H1 (cell line): ENCODE measurements at regions not wholly inside any gene's neighbourhood (a gene's known extent, or its start where the extent isn't known, plus 50 kb on each side); places are given as distances from the start of the nearest gene placed in this dataset.

Experiments used
- CTCF ChIA-PET: fragments of 300-600 bp; sonication (Branson Sonifier 250); formaldehyde crosslinking; loops from one replicate; lab custom pipeline; 2021; ENCODE audit not compliant: partially characterized antibody; lab: Charles Lee
- POLR2A ChIA-PET: fragments of 300-600 bp; sonication (Branson Sonifier 250); formaldehyde crosslinking; loops from one replicate; lab custom pipeline; 2021; ENCODE audit warnings: inconsistent platforms; ENCODE audit not compliant: partially characterized antibody; lab: Charles Lee
- DNase-seq, 2 experiments: peaks; one replicate each; pipeline versions ENCODE4 v3.0.0 to v3.0.0-alpha.2; 2010 to 2022; ENCODE audit warnings: low spot score in 2 of 2, low read depth in 1 of 2, mixed read lengths in 1 of 2
- FAIRE-seq: peaks from 2 replicates; lab custom pipeline; 2011; peaks lifted over from hg19 to GRCh38; lab: Jason Lieb, UNC
- H2AFZ ChIP-seq: 2 replicates; pipeline ENCODE4 v1.8.1; 2012; ENCODE audit warnings: low read length, inconsistent platforms
- H2AK5ac ChIP-seq: 2 replicates; pipeline ENCODE4 v1.6.1; 2013; ENCODE audit warnings: low read depth, low read length
- H2BK120ac ChIP-seq: replicated peaks from 2 replicates; pipeline ENCODE3; 2013; ENCODE audit warnings: low read depth, low read length, inconsistent platforms
- H2BK12ac ChIP-seq: 2 replicates; pipeline ENCODE4 v1.6.1; 2013; ENCODE audit warnings: low read depth, low read length
- H2BK15ac ChIP-seq: 2 replicates; pipeline ENCODE4 v1.6.1; 2013; ENCODE audit warnings: low read length
- H2BK20ac ChIP-seq: 2 replicates; pipeline ENCODE4 v1.6.1; 2013; ENCODE audit warnings: low read length
- H2BK5ac ChIP-seq: 2 replicates; pipeline ENCODE4 v1.6.1; 2013; ENCODE audit warnings: low read depth, low read length
- H3K14ac ChIP-seq: 2 replicates; pipeline ENCODE4 v1.6.1; 2013; ENCODE audit warnings: inconsistent platforms; ENCODE audit not compliant: insufficient read length
- H3K18ac ChIP-seq: 2 replicates; pipeline ENCODE4 v1.6.1; 2013; ENCODE audit warnings: low read length; ENCODE audit errors: extremely low read depth
- H3K23ac ChIP-seq: 2 replicates; pipeline ENCODE4 v1.6.1; 2013; ENCODE audit warnings: inconsistent platforms; ENCODE audit not compliant: insufficient read length
- H3K23me2 ChIP-seq: 2 replicates; pipeline ENCODE4 v1.6.1; 2013; ENCODE audit warnings: low read depth, low read length
- H3K27ac ChIP-seq: 2 replicates; pipeline ENCODE4 v1.6.1; 2011; ENCODE audit warnings: low read depth, low read length, inconsistent platforms
- H3K27me3 ChIP-seq, 4 experiments: replicated peaks in 1 of 4; 1 replicate in 1 of 4; 2 replicates in 3 of 4; pipeline versions ENCODE4 v1.6.1 to v1.8.1; 2011 to 2013; ENCODE audit warnings: low read length in 3 of 4, mild to moderate bottlenecking in 3 of 4, inconsistent platforms in 2 of 4, mixed read lengths in 2 of 4, moderate library complexity in 1 of 4; ENCODE audit not compliant: control insufficient read depth in 3 of 4, insufficient read depth in 3 of 4; ENCODE audit errors: extremely low read depth in 1 of 4
- H3K36me3 ChIP-seq, 4 experiments: 2 replicates each; pipeline versions ENCODE4 v1.6.1 to v1.8.1; 2011 to 2013; ENCODE audit warnings: mild to moderate bottlenecking in 4 of 4, low read length in 3 of 4, moderate library complexity in 2 of 4, control low read depth in 1 of 4, inconsistent platforms in 1 of 4; ENCODE audit not compliant: insufficient read depth in 4 of 4, control insufficient read depth in 2 of 4
- H3K4ac ChIP-seq: replicated peaks from 2 replicates; pipeline ENCODE3; 2013; ENCODE audit warnings: low read length, low read depth, mixed read lengths, inconsistent platforms; ENCODE audit not compliant: insufficient read length
- H3K4me1 ChIP-seq, 4 experiments: replicated peaks in 1 of 4; 1 replicate in 1 of 4; 2 replicates in 3 of 4; pipeline versions ENCODE4 v1.6.1 to v1.8.1; 2011 to 2013; ENCODE audit warnings: low read length in 3 of 4, inconsistent platforms in 2 of 4, mixed read lengths in 1 of 4; ENCODE audit not compliant: insufficient read depth in 4 of 4, control insufficient read depth in 3 of 4
- H3K4me2 ChIP-seq, 2 experiments: 2 replicates each; pipeline versions ENCODE4 v1.6.1 to v1.8.1; 2011 to 2013; ENCODE audit warnings: low read depth in 2 of 2, low read length in 2 of 2, control low read depth in 1 of 2, inconsistent platforms in 1 of 2, mild to moderate bottlenecking in 1 of 2; ENCODE audit not compliant: insufficient read depth in 1 of 2
- H3K4me3 ChIP-seq, 4 experiments: fragments of 200-600, 300-600 bp in 1 of 4; sonication (generic), shearing (Covaris generic), sonication (Bioruptor Twin) in 1 of 4; 2 replicates each; pipeline versions ENCODE4 v1.5.1 to v1.8.1; 2011 to 2016; ENCODE audit warnings: low read length in 4 of 4, low read depth in 3 of 4, control low read depth in 2 of 4, inconsistent platforms in 2 of 4, mild to moderate bottlenecking in 2 of 4, mixed read lengths in 1 of 4, moderate library complexity in 1 of 4; ENCODE audit not compliant: insufficient read depth in 2 of 4; ENCODE audit errors: extremely low read depth in 1 of 4
- H3K56ac ChIP-seq: replicated peaks from 2 replicates; pipeline ENCODE3; 2013; ENCODE audit warnings: low read depth, mild to moderate bottlenecking, mixed read lengths, low read length, inconsistent platforms; ENCODE audit not compliant: insufficient read length
- H3K79me1 ChIP-seq: 2 replicates; pipeline ENCODE4 v1.6.1; 2013; ENCODE audit warnings: low read depth, low read length, control low read depth
- H3K79me2 ChIP-seq, 2 experiments: 2 replicates each; pipeline versions ENCODE4 v1.6.1 to v1.8.1; 2012 to 2013; ENCODE audit warnings: low read length in 2 of 2, mild to moderate bottlenecking in 2 of 2, inconsistent platforms in 1 of 2; ENCODE audit not compliant: insufficient read depth in 2 of 2, control insufficient read depth in 1 of 2
- H3K9ac ChIP-seq, 4 experiments: replicated peaks in 1 of 4; 1 replicate in 1 of 4; 2 replicates in 3 of 4; pipeline versions ENCODE4 v1.6.1 to v1.8.1; 2011 to 2013; ENCODE audit warnings: low read depth in 3 of 4, low read length in 3 of 4, control low read depth in 2 of 4, mild to moderate bottlenecking in 2 of 4, moderate library complexity in 2 of 4, inconsistent platforms in 1 of 4; ENCODE audit errors: extremely low read depth in 1 of 4
- H3K9me3 ChIP-seq, 2 experiments: 2 replicates each; pipeline versions ENCODE4 v1.6.1 to v1.8.1; 2012 to 2013; ENCODE audit warnings: mild to moderate bottlenecking in 2 of 2, moderate library complexity in 2 of 2, control low read depth in 1 of 2, inconsistent platforms in 1 of 2, low read depth in 1 of 2, low read length in 1 of 2, mixed read lengths in 1 of 2; ENCODE audit not compliant: insufficient read depth in 2 of 2
- H4K20me1 ChIP-seq, 2 experiments: replicated peaks in 1 of 2; 2 replicates each; pipeline versions ENCODE3 to v1.8.1; 2011 to 2013; ENCODE audit warnings: inconsistent platforms in 2 of 2, low read length in 2 of 2, mild to moderate bottlenecking in 1 of 2; ENCODE audit not compliant: insufficient read depth in 2 of 2, control insufficient read depth in 1 of 2
- H4K5ac ChIP-seq: 2 replicates; pipeline ENCODE4 v1.6.1; 2013; ENCODE audit warnings: low read length, low read depth, mixed read lengths, inconsistent platforms; ENCODE audit not compliant: insufficient read length
- H4K8ac ChIP-seq: 2 replicates; pipeline ENCODE4 v1.8.0; 2013; ENCODE audit warnings: mild to moderate bottlenecking, moderate library complexity, low read length, inconsistent platforms; ENCODE audit not compliant: insufficient read depth; ENCODE audit errors: extremely low read depth
- H4K91ac ChIP-seq: replicated peaks from 2 replicates; pipeline ENCODE3; 2013; ENCODE audit warnings: low read length, mixed read lengths, inconsistent platforms; ENCODE audit not compliant: insufficient read length
- ASH2L ChIP-seq: fragments of 200-600, 300-600 bp; sonication (generic); IDR thresholded peaks from one replicate; pipeline ENCODE4 v1.7.1; 2017; ENCODE audit warnings: low read length
- CTCF ChIP-seq, 3 experiments: IDR thresholded peaks; 1 replicate in 2 of 3; 2 replicates in 1 of 3; pipeline versions ENCODE4 v1.5.1 to v1.6.1; 2011; ENCODE audit warnings: low read length in 3 of 3, mild to moderate bottlenecking in 3 of 3, inconsistent platforms in 2 of 3, low read depth in 1 of 3, moderate library complexity in 1 of 3; ENCODE audit not compliant: insufficient read depth in 1 of 3; ENCODE audit errors: control extremely low read depth in 1 of 3
- HDAC2 ChIP-seq, 2 experiments: fragments of 300-600 bp in 1 of 2; sonication (generic) in 1 of 2; IDR thresholded peaks; 2 replicates each; pipeline ENCODE4 v1.6.1; 2011 to 2012; ENCODE audit warnings: low read depth in 2 of 2, low read length in 2 of 2, mild to moderate bottlenecking in 2 of 2, moderate library complexity in 2 of 2, borderline replicate concordance in 1 of 2, inconsistent platforms in 1 of 2
- NANOG ChIP-seq: IDR thresholded peaks from 2 replicates; pipeline ENCODE4 v1.6.1; 2011; ENCODE audit warnings: low read length, low read depth, mild to moderate bottlenecking, inconsistent platforms; ENCODE audit not compliant: insufficient read depth, poor library complexity, severe bottlenecking
- PHF8 ChIP-seq: fragments of 200-600 bp; sonication (generic); conservative IDR thresholded peaks from 2 replicates; pipeline ENCODE4 v1.7.1; 2012; ENCODE audit warnings: low read depth, mild to moderate bottlenecking, inconsistent platforms, low read length, moderate library complexity
- RXRA ChIP-seq: IDR thresholded peaks from 2 replicates; pipeline ENCODE4 v1.6.1; 2011; ENCODE audit warnings: low read depth, mild to moderate bottlenecking, low read length, moderate library complexity; ENCODE audit not compliant: insufficient read depth
- SIN3A ChIP-seq, 2 experiments: IDR thresholded peaks in 1 of 2; conservative IDR thresholded peaks in 1 of 2; 2 replicates each; pipeline ENCODE4 v1.6.1; 2011 to 2012; ENCODE audit warnings: low read length in 2 of 2, improper control_type of control experiment in 1 of 2, low read depth in 1 of 2, mild to moderate bottlenecking in 1 of 2
- TEAD4 ChIP-seq: IDR thresholded peaks from 2 replicates; pipeline ENCODE4 v1.6.1; 2012; ENCODE audit warnings: low read depth, low read length, inconsistent platforms, mixed read lengths
- USF2 ChIP-seq: IDR thresholded peaks from 2 replicates; pipeline ENCODE4 v1.6.1; 2011; ENCODE audit warnings: low read length, improper control_type of control experiment
- TF ChIP-seq, protein P1 (sequence below): IDR thresholded peaks from 2 replicates; pipeline ENCODE4 v1.6.1; 2011; ENCODE audit warnings: low read depth, mild to moderate bottlenecking, low read length; ENCODE audit not compliant: insufficient read depth

GRCh38 chrY:17053041-17053440 is 827.0 kb downstream of the CDY2B start:
- Histone ChIP-seq H2BK120ac (no peak overlapping the region), H3K36me3 (no peaks in the 10 kb centered on the region), H4K5ac (no peak overlapping the region), H4K20me1 (no peaks in the 10 kb centered on the region), H3K56ac (no peak overlapping the region), H3K79me1 (no peaks in the 10 kb centered on the region), H3K9ac (no peak overlapping the region), H2BK20ac (no peak overlapping the region), H3K14ac (no peak overlapping the region), H4K8ac (no peak overlapping the region), H3K27me3 (no peaks in the 10 kb centered on the region), H3K4ac (no peak overlapping the region), H2AK5ac (no peak overlapping the region), H2BK12ac (no peak overlapping the region), H3K79me2 (no peaks in the 10 kb centered on the region), H3K23me2 (no peaks in the 10 kb centered on the region), H3K23ac (no peak overlapping the region), H3K4me1 (peaks cover 0 to 3% (median 0%) of the 10 kb centered on the region in 4 experiments; a peak in 2 of 7 replicates), H3K4me3 (no peak overlapping the region), H3K18ac (no peak overlapping the region), H2AFZ (no peak overlapping the region), H3K9me3 (no peaks in the 10 kb centered on the region), H3K4me2 (no peak overlapping the region), H3K27ac (no peak overlapping the region), H2BK15ac (no peak overlapping the region), H2BK5ac (no peak overlapping the region), H4K91ac (no peak overlapping the region)
- ChIA-PET POLR2A (no interaction called here), CTCF (no interaction called here)
- DNase-seq (peak in 1 of 2 experiments; percentile 17), FAIRE-seq (no peak)
- no peak for TF ChIP-seq ASH2L
- no peak for TF ChIP-seq RXRA
- no peak for TF ChIP-seq HDAC2 (IDR thresholded peaks at IDR 0.05; ENCODE audit: borderline replicate concordance in 1 of 2, low read depth in 2 of 2, low read length in 2 of 2)
- no peak for TF ChIP-seq USF2
- 0 out of 2 replicates have a peak, but pooled peaks have one; percentile 15 for TF ChIP-seq TEAD4
- no peak for TF ChIP-seq SIN3A (conservative IDR thresholded peaks at IDR 0.05 in 1 of 2, IDR thresholded peaks at IDR 0.05 in 1 of 2; ENCODE audit: low read depth in 1 of 2, low read length in 2 of 2)
- TF ChIP-seq CTCF (IDR thresholded peaks at IDR 0.05; ENCODE audit: control extremely low read depth in 1 of 3, insufficient read depth in 1 of 3, low read depth in 1 of 3, low read length in 3 of 3), result no peak
- TF ChIP-seq PHF8, result no peak
- TF ChIP-seq, protein P1, sequence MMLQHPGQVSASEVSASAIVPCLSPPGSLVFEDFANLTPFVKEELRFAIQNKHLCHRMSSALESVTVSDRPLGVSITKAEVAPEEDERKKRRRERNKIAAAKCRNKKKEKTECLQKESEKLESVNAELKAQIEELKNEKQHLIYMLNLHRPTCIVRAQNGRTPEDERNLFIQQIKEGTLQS, result no peak
- peak; percentile 35 for TF ChIP-seq NANOG
